ENCODE measurements at regions not wholly inside any gene's neighbourhood (a gene's known extent, or its start where the extent isn't known, plus 50 kb on each side); places are given as distances from the start of the nearest gene placed in this dataset.

- TF ChIP-seq CEBPB (IDR thresholded peaks at IDR 0.05; ENCODE audit: low read depth) = no peak
- TF ChIP-seq EZH2 (IDR thresholded peaks at IDR 0.05) = no peak
- TF ChIP-seq CTCF (IDR thresholded peaks at IDR 0.05 in 2 of 3, conservative IDR thresholded peaks at IDR 0.05 in 1 of 3; ENCODE audit: borderline replicate concordance in 1 of 3, insufficient read depth in 1 of 3, low read depth in 2 of 3, low read length in 2 of 3) = no peak
- TF ChIP-seq REST (IDR thresholded peaks at IDR 0.05; ENCODE audit: low read depth) = no peak
- TF ChIP-seq POLR2A (IDR thresholded peaks at IDR 0.05; ENCODE audit: borderline replicate concordance, extremely low read depth, insufficient read depth, insufficient read length) = no peak
- TF ChIP-seq POLR2AphosphoS5 (IDR thresholded peaks at IDR 0.05; ENCODE audit: low read depth, low read length) = no peak
- TF ChIP-seq YY1 (IDR thresholded peaks at IDR 0.05; ENCODE audit: extremely low read depth, insufficient replicate concordance, low read depth, low read length) = no peak
- TF ChIP-seq ZBTB33 (IDR thresholded peaks at IDR 0.05; ENCODE audit: extremely low read depth, insufficient replicate concordance, low read length) = no peak
- TF ChIP-seq FOSL1 (IDR thresholded peaks at IDR 0.05; ENCODE audit: low read depth) = no peak
- no peak for TF ChIP-seq TCF7L2 (IDR thresholded peaks at IDR 0.05; ENCODE audit: borderline replicate concordance, extremely low read depth, insufficient read depth, insufficient read length)
- no peak for TF ChIP-seq MAX (IDR thresholded peaks at IDR 0.05)
- no peak for TF ChIP-seq RAD21 (IDR thresholded peaks at IDR 0.05; ENCODE audit: low read depth)
- TF ChIP-seq SP1 (IDR thresholded peaks at IDR 0.05; ENCODE audit: low read depth) = no peak
These were observed 85.9 kb upstream of the UNC5B start for GRCh38 chr10:71126432-71126831.

All from HCT116 (cell line).